Neural progenitor cell (in vitro differentiated cells): ENCODE measurements at regions not wholly inside any gene's neighbourhood (a gene's known extent, or its start where the extent isn't known, plus 50 kb on each side); places are given as distances from the start of the nearest gene placed in this dataset.

Experiments
- CTCF ChIP-seq: fragments of 200-600 bp; sonication (generic); IDR thresholded peaks from 2 replicates; pipeline ENCODE4 v1.5.1; 2017; ENCODE audit warnings: antibody characterized with exemption, mild to moderate bottlenecking
- EZH2 ChIP-seq: fragments of 200-600 bp; sonication (generic); IDR thresholded peaks from 2 replicates; pipeline ENCODE4 v1.6.1; 2017; ENCODE audit warnings: antibody characterized with exemption, mild to moderate bottlenecking, moderate library complexity
- EZH2phosphoT487 ChIP-seq: fragments of 200-600 bp; sonication (generic); IDR thresholded peaks from 2 replicates; pipeline ENCODE4 v1.6.1; 2017; ENCODE audit warnings: antibody characterized with exemption

- TF ChIP-seq CTCF (no peak), EZH2 (no peak), EZH2phosphoT487 (no peak)
Measured at GRCh38 chr9:86526021-86526420, 171.8 kb upstream of the TUT7 start.
